Right lung (tissue), 2 donors: ENCODE measurements at regions not wholly inside any gene's neighbourhood (a gene's known extent, or its start where the extent isn't known, plus 50 kb on each side); places are given as distances from the start of the nearest gene placed in this dataset.

Experiments used
- DNase-seq, 2 donors: peaks; one replicate each; pipeline ENCODE4 v3.0.0-alpha.2; 2013

DNA sequence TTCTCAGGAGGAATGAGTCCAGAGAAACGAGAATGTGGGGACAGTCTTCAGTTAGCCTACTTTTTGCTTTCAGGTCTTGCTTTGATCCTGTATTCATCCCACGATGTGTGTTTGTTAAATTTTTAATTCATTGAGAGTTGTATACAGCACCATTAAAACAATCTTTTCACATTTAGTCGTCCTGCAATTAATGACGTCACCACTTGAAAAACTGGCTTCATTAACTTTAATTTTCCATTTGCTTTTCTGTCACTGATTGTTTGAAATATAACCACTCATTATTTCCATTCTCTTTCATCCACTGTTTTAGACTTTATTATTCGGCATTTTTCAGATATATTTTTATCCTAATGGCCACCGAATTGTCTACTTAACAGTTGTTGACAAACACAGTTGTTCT lies 146.9 kb downstream of the TFEC start:
- DNase-seq = no peak

GRCh38 chr7:115881476-115881875 lies 149.1 kb downstream of the TFEC start:
- no peak for DNase-seq

DNA sequence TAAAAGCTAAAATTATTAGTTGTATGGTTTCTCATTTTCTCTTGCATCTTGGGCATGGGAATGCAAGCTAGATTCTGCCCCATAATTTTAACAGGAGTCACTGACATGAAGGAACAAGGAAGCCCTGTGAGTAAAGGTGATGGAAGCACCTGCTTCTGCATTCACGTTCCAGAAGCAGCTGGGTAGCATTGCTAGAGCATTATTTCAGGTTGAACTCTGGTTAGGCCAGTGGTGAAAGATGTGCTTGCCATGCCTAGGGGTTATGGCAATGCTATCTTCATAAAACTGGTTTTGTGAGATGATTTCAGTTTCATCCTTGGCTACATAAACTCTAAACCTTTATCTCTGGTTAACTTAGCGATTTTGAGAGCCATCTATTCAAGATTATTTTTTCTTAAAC lies 151.4 kb downstream of the TFEC start:
- no peak for DNase-seq

DNA sequence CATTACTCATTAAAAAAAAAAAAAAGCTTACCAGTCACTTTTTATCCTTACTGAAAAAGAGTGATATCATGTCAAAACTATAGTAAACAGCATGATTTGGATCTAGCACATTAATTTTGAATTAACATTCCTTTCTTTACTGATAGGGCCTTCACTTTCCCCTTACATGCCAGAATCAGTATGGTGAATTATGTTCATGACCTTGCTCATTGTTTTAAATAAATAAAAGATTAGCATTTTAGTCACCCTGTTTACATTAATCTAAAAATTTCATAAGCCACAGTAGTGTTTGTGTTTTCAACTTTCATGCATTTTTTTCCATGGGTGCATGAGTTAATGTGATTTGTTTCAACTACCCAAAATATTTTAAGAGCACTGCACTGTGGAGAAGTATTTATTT lies 160.8 kb downstream of the TFEC start:
- DNase-seq = no peak

- DNase-seq = no peak
Observed at GRCh38 chr7:115869190-115869589, 161.4 kb downstream of the TFEC start.

- DNase-seq = no peak
Observed at GRCh38 chr7:115868369-115868768, 162.2 kb downstream of the TFEC start.

DNA sequence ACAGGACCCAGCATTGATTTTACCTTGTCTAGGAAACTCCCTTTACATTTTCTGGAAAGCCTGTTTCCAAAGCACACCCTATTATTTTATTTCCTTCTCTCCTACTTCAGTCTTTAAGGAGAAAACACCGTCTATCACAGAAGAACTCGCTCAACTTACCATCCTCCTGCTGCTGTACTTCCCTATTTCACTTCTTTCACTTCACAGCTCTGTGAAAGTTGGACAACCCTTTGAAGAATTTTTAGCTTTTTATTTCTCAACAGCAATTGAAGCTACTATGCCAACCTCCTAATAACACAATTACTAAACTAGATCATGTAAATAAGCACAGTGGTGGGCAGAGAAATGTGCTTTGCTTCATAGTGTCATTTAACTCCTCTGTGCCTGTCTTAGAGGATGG lies 166.5 kb downstream of the TFEC start:
- DNase-seq = no peak

- DNase-seq = peak in 1 of 2 donors; percentile 5
Observed at GRCh38 chr7:115851291-115851690, 179.3 kb downstream of the TFEC start.

GRCh38 chr7:115850774-115851173 lies 179.8 kb downstream of the TFEC start:
- DNase-seq = no peak

GRCh38 chr7:115844857-115845256 lies 185.7 kb downstream of the TFEC start:
- DNase-seq = no peak

DNA sequence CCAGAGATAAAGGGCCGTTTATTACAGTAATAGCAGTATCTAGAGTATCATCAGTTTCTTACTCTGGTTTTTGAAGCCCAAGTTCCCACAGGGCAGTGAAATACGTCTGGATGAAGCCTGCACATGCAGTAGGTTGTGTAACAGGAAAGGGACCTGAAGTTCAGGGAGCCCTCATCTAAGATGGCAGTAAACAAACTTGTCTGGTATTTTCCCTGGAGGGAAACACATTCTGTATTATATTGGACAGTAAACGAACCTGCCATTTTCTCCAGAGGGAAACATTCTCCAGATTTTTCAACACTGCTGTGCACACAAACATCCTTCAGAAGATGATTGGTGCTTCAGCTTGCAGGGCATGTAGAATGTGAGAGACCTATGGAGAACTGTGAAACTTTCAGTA lies 189.9 kb downstream of the TFEC start:
- no peak for DNase-seq

DNA sequence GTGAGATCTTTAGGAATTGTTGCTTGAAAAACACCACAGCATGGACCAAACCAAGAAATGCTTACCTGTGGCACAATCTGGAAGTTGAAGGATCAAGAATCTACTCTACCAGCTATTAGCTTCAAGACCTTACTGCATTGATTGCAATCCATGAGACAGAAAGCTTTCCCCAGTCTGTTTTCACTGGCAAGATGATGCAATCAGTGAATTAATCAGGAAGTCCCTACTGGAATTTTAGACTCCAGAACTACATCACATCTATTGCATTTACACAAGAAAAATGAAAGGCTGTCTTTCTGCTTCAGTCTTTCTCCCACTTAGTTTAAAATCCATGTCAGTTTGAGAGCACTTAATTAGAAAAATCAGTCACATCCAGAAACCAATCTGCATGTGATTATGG lies 191.7 kb downstream of the TFEC start:
- no peak for DNase-seq

GRCh38 chr7:115831371-115831770 lies 199.2 kb downstream of the TFEC start:
- no peak for DNase-seq

- no peak for DNase-seq
Observed at GRCh38 chr7:115827305-115828045, 203.1 kb downstream of the TFEC start.

GRCh38 chr7:115825456-115826115 lies 205.0 kb downstream of the TFEC start:
- DNase-seq = no peak

GRCh38 chr7:115822801-115823200 lies 207.8 kb downstream of the TFEC start:
- no peak for DNase-seq

- DNase-seq = no peak
Observed at GRCh38 chr7:115822380-115822779, 208.2 kb downstream of the TFEC start.

GRCh38 chr7:115816318-115816974 lies 214.1 kb downstream of the TFEC start:
- DNase-seq = no peak

- no peak for DNase-seq
Observed at GRCh38 chr7:115812794-115813193, 217.8 kb downstream of the TFEC start.

DNA sequence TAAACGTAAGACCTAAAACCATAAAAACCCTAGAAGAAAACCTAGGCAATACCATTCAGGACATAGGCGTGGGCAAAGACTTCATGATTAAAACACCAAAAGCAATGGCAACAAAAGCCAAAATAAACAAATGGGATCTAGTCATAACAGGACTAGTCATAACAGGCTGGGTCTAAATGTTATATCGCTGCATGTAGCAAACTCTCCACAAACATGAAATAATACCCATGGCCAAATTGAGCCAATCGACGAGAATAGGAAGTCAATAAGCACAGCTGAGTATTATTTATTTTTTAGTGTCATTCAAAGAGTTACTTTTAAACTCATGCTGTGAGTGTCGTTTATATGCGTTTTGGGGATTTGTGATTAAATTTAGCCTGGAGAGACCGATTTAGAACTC lies 225.1 kb downstream of the TFEC start:
- DNase-seq = no peak

GRCh38 chr7:115802415-115802814 lies 228.1 kb downstream of the TFEC start:
- DNase-seq = no peak

DNA sequence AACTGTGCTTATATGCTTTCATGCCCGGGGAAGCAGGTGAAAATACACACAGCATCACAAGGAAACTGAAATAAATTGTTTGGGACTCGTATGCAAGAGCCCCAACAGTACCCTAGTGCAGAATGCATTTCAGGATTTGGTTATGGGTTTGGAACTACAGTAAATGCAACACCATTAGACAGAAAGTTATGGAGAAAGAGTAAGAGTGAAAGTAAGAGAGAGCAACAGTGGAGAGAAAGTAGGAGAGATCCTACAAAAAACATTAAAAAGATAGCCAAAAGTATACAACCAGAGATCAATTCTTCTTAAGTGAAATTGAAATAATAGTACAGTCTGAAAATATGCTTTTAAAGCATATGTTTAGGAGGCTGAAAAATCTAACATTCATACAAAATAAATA lies 231.1 kb downstream of the TFEC start:
- no peak for DNase-seq
